Right atrium auricular region (tissue), 2 donors: ENCODE measurements at regions not wholly inside any gene's neighbourhood (a gene's known extent, or its start where the extent isn't known, plus 50 kb on each side); places are given as distances from the start of the nearest gene placed in this dataset.

Experiments
- DNase-seq: peaks from one replicate; pipeline ENCODE4 v3.0.0-alpha.2; 2019; ENCODE audit warnings: low spot score
- H3K27ac ChIP-seq, 2 donors: fragments of 200-600 bp; sonication (generic); 1 replicate in 1 of 2; 2 replicates in 1 of 2; pipeline ENCODE4 v1.5.1; 2016 to 2019
- H3K27me3 ChIP-seq, 2 donors: fragments of 200-600 bp; sonication (generic); one replicate each; pipeline versions ENCODE4 v1.5.1 to v1.6.0; 2017 to 2019
- H3K36me3 ChIP-seq: fragments of 200-600 bp; sonication (generic); one replicate; pipeline ENCODE4 v1.5.1; 2016
- H3K4me1 ChIP-seq, 2 donors: fragments of 200-600 bp; sonication (generic); one replicate each; pipeline versions ENCODE4 v1.5.1 to v1.6.0; 2017 to 2019
- H3K4me3 ChIP-seq, 2 donors: fragments of 200-600 bp; sonication (generic); 1 replicate in 1 of 2; 2 replicates in 1 of 2; pipeline ENCODE4 v1.5.1; 2017 to 2019; ENCODE audit warnings: mild to moderate bottlenecking in 1 of 2, moderate library complexity in 1 of 2
- H3K9me3 ChIP-seq, 2 donors: fragments of 200-600 bp; sonication (generic); one replicate each; pipeline ENCODE4 v1.5.1; 2019
- TF ChIP-seq, protein P1 (sequence below), 2 donors: fragments of 200-600 bp; sonication (generic); IDR thresholded peaks; one replicate each; pipeline ENCODE4 v1.5.1; 2019; ENCODE audit warnings: antibody characterized with exemption in 2 of 2

DNA sequence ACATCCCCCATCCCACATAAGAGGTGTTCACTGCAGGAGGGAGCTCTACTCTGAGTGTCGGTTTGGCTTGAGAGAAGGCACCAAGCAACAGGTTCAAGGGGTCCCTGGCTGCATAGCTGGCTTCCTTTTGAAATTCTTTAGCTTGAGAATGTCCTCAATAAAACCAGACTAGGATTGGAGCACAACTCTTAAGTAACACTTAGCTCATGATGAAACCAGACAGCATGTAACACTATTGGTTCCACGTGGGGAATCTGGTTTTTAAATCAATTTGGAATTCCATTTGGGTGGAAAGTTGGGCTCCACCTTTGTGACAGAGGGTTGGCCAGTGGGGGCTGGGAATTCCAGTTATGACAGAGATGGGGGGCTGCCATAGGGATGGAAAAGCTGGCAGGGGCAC, 281.2 kb downstream of the TLE3 start:
- H3K27me3 ChIP-seq: no peaks in the 10 kb centered on the region

DNA sequence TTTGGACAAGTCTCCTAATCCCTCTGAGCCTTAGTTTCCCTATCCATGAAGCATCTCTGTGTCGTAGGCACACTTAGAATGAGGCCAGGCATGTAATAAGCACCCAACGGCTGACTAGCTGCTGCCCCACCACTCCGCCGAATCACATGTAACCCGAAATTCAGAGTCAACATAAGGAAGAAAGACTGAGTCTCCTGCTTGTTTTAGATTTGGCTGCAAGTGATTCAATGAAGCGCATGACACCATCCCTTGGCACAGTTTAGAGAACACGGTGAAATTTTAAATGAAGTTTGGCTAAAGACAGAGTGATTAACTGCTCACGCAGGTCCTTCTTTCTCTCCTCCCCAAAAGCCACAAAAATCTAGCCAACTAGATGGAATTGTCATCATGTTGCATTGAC, 279.2 kb downstream of the TLE3 start:
- no peaks in the 10 kb centered on the region for H3K27me3 ChIP-seq
- TF ChIP-seq, protein P1, sequence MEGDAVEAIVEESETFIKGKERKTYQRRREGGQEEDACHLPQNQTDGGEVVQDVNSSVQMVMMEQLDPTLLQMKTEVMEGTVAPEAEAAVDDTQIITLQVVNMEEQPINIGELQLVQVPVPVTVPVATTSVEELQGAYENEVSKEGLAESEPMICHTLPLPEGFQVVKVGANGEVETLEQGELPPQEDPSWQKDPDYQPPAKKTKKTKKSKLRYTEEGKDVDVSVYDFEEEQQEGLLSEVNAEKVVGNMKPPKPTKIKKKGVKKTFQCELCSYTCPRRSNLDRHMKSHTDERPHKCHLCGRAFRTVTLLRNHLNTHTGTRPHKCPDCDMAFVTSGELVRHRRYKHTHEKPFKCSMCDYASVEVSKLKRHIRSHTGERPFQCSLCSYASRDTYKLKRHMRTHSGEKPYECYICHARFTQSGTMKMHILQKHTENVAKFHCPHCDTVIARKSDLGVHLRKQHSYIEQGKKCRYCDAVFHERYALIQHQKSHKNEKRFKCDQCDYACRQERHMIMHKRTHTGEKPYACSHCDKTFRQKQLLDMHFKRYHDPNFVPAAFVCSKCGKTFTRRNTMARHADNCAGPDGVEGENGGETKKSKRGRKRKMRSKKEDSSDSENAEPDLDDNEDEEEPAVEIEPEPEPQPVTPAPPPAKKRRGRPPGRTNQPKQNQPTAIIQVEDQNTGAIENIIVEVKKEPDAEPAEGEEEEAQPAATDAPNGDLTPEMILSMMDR (IDR thresholded peaks at IDR 0.05): no peak
- H3K4me1 ChIP-seq: no peaks in the 10 kb centered on the region
- H3K4me3 ChIP-seq: no peak overlapping the region
- no peak for DNase-seq
- no peaks in the 10 kb centered on the region for H3K36me3 ChIP-seq
- H3K9me3 ChIP-seq: no peaks in the 10 kb centered on the region
- no peak overlapping the region for H3K27ac ChIP-seq

More for the DNA sequence above, 281.2 kb downstream of the TLE3 start:
- Histone ChIP-seq H3K4me1 (no peaks in the 10 kb centered on the region), H3K27ac (no peak overlapping the region), H3K9me3 (no peaks in the 10 kb centered on the region), H3K36me3 (no peaks in the 10 kb centered on the region), H3K4me3 (no peak overlapping the region)
- TF ChIP-seq, protein P1 (IDR thresholded peaks at IDR 0.05): no peak
- no peak for DNase-seq

DNA sequence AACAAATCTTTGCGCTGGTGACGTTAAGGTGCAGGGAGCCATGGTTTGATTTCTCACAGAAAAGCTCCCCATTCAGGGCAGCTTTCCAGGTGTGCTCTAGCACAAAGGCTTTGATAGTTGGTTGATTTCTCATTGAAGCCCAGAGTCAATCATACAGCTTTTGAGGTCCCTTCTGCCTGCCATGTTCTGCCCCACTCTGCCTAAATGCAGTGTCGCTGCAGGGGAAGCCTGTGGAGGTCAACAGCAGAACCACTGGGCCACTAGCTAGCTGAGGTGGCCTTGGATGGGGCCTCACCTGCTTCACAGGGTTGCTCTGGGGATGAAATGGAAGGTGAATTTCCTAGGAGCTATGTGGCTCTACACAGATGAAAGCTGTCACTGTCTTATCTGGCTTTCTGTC, 278.3 kb downstream of the TLE3 start:
- no peak for DNase-seq
- Histone ChIP-seq H3K4me3 (no peak overlapping the region), H3K27me3 (no peaks in the 10 kb centered on the region), H3K9me3 (no peaks in the 10 kb centered on the region), H3K27ac (no peak overlapping the region), H3K36me3 (no peaks in the 10 kb centered on the region), H3K4me1 (no peaks in the 10 kb centered on the region)
- TF ChIP-seq, protein P1 (IDR thresholded peaks at IDR 0.05): no peak

DNA sequence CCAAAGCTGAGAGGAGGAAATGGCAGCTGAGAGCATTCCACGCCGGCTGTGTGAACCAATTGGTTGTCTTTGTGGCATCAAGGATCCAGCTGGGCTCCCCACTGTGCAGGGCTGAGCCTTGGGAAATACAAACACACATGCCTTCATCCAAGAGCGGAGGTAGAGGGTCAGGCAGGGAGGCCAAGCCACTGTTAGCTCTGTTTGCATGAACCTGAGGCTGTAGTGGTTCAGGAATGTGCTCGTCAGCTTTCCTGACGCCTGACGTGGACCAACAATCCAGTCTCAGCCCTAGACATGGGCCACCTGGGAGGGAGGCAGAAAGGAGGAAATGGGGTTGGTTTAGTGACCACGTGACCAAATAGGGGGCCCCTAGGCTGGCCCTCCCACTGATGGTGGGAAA, 276.9 kb downstream of the TLE3 start:
- H3K36me3 ChIP-seq: no peaks in the 10 kb centered on the region
- H3K27ac ChIP-seq: no peak overlapping the region
- H3K4me1 ChIP-seq: no peaks in the 10 kb centered on the region
- no peak overlapping the region for H3K4me3 ChIP-seq
- no peak for DNase-seq
- H3K9me3 ChIP-seq: no peaks in the 10 kb centered on the region
- no peaks in the 10 kb centered on the region for H3K27me3 ChIP-seq
- TF ChIP-seq, protein P1 (IDR thresholded peaks at IDR 0.05): no peak

DNA sequence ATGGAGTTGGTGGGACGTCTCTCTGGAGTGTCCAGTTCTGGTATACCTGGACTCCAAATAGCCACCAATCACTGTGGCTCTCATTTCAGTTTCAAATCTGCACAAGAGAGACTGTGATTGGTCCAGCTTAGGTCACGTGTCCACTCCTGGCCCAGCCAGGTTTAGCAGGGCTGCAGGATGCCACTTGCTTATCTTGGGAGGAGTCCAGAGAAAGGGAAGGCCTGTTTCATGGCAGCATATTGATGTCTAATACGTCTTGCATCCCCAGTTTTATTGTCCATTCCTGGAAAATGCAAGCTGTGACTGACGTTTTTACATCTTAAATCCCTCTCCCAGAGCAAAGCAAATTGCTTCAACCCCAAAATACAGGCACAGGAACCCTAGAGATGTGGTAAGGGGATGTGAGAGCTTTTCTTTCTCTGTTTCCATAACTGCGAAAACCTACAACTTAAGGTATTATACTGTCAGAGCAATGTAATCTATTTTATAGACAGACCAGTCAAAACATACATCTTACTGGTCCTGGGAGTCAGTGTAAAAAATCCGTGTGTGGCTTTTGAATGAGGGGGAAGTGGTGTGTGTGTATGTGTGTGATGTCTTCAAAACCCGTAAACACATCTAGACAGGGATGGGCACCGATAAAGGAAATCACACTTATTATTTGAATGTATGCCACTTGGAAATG, 274.4 kb downstream of the TLE3 start:
- no peaks in the 10 kb centered on the region for H3K36me3 ChIP-seq
- TF ChIP-seq, protein P1 (IDR thresholded peaks at IDR 0.05): no peak
- H3K4me1 ChIP-seq: no peaks in the 10 kb centered on the region
- DNase-seq: no peak
- H3K4me3 ChIP-seq: no peak overlapping the region
- no peak overlapping the region for H3K27ac ChIP-seq
- H3K27me3 ChIP-seq: no peaks in the 10 kb centered on the region
- H3K9me3 ChIP-seq: no peaks in the 10 kb centered on the region
